ENCODE measurements at regions not wholly inside any gene's neighbourhood (a gene's known extent, or its start where the extent isn't known, plus 50 kb on each side); places are given as distances from the start of the nearest gene placed in this dataset.

- TF ChIP-seq SIN3A (IDR thresholded peaks at IDR 0.05; ENCODE audit: borderline replicate concordance, insufficient read depth, low read length): no peak
- TF ChIP-seq TAF1 (IDR thresholded peaks at IDR 0.05; ENCODE audit: borderline replicate concordance, insufficient read depth, low read length): no peak
- no peak for TF ChIP-seq REST (IDR thresholded peaks at IDR 0.05; ENCODE audit: insufficient read depth in 1 of 2, low read depth in 2 of 2, low read length in 2 of 2)
- TF ChIP-seq POLR2AphosphoS5 (IDR thresholded peaks at IDR 0.05; ENCODE audit: low read depth, low read length): no peak
Measured at GRCh38 chr3:90054311-90054710, 946.9 kb downstream of the EPHA3 start.
